GM18519 (cell line): ENCODE measurements at regions not wholly inside any gene's neighbourhood (a gene's known extent, or its start where the extent isn't known, plus 50 kb on each side); places are given as distances from the start of the nearest gene placed in this dataset.

Experiments used
- ATAC-seq: cut with Tn5 transposase; IDR thresholded peaks from one replicate; pipeline ENCODE4 v1.9.1; 2021; ENCODE audit warnings: mild to moderate bottlenecking, moderate library complexity; ENCODE audit not compliant: unreplicated experiment, low FRiP score

DNA sequence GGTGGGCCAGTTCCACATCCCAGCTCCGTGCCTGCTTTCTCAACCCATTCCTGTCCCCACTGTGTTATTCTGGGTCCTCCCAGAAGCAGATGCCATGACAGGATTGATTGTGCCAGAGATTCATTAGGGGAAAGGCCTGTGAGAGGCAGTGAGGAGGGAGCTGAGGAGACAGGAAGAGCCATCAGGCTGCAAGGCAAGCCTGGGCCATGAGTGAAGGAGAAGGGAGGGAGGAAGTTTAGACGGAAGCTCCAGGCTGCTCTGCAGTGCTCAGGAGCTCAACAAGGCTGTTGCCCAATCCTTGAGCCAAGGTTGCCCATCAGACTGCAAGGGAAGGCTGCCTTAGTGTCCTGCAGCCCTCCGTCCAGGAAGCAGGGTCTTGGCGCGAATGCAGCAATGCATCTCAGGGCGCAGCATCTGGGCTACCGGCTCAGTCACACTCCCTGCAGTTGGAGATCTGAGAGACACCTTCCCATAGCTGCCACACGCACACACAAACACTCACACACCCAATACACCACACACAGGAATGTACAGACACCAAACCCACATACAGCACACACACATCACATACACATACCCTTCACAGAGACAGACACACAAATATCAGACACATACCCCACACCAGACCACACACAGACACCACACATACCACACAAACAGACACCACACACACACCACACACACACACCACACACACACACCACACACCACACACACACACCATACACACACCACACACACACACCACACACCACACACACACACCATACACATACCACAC lies 139.5 kb upstream of the NDUFV2 start:
- no peak for ATAC-seq

DNA sequence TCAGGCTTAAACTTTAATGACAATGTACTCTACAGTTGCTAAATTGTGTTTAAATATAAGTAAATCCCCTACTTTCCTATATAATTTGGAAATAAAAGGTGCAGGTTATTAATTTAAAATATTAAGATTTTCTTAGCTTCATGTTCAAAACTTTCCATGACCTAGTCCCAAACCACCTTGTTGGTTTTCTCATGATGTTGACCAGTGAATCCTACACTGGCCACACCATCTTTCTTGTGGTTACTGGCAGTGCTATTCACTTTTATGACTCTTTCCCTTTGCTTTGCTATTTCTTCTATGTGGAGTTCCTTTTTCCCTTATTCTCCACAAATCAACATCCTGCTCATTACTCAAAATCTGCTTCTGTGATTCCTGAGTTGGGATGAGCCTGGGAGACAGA lies 138.6 kb upstream of the NDUFV2 start:
- ATAC-seq, result no peak

DNA sequence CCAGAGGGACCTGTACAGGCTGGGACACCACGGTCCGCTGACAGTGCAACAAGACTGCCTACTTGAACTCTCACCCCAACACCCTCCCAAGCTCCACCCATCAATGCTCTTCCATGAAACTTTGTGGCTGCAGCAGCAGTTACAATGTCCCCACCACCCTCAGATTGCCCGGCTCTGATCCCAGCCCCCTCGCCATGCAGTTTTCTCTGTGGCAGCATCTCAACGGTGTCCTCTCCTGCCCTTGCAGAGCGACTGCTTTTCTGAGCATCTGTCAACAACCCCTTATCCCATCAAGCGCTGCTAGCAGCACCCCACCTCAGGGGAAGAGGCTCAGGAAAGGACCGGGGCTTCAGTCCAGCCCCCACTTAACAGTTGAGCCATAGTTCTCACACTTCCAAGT lies 137.1 kb upstream of the NDUFV2 start:
- ATAC-seq, result no peak

- ATAC-seq, result no peak
Observed at GRCh38 chr18:8966821-8967220, 135.7 kb upstream of the NDUFV2 start.

GRCh38 chr18:8967573-8967972 lies 134.9 kb upstream of the NDUFV2 start:
- no peak for ATAC-seq

DNA sequence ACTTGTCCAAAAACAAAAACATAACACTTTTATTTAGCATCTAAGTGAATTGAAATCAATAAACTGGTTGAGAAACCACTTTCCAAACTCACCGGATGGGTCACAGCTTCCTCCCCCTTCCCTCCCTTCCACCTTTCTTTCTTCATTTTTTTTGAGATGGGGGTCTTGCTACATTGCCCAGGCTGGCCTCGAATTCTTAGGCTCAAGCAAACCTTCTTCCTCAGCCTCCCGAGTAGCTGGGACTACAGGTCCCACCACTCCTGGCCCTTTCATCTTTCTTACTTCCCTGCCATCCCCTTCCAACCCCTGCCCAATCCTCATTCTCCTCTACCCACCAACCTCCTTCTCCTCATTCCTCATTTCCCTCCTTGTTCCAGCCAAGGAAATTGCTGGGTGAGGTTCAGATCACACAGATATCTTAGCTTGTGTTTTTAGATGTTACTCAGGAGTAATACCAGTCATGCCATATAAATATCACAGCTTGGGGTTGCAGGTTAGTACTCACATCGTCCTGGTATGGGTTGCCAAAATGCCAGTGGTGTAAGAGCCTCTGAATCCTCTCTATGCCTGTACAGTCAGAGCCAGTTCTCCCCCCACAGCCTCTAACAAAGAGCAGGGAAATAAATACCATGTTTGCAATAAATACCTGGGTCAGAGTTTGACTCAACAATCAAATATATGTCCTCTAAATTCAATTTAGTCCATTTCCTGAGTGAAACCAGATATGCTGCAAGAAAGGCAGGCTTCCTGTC lies 132.7 kb upstream of the NDUFV2 start:
- no peak for ATAC-seq

- no peak for ATAC-seq
Observed at GRCh38 chr18:8970843-8971242, 131.7 kb upstream of the NDUFV2 start.

DNA sequence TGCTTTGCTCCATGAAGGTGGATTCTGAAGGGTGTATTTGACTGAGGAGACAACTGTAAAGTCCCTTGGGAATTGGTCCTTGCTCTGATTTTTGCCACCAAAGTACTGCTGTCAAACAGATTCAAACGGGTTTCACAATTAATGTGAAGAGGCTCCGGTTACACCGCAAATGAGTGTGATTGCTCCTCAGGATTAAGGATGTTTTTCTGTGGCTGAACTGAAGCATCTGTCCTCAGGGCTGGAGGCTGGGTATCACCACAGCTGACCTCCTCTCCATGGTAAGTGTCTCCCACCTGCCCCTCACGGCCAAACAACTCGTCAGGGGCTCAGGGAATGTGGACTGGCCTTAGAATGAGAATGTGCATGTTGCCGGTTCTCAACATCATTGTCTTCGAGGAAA lies 130.4 kb upstream of the NDUFV2 start:
- no peak for ATAC-seq

- no peak for ATAC-seq
Observed at GRCh38 chr18:8974279-8974678, 128.2 kb upstream of the NDUFV2 start.

DNA sequence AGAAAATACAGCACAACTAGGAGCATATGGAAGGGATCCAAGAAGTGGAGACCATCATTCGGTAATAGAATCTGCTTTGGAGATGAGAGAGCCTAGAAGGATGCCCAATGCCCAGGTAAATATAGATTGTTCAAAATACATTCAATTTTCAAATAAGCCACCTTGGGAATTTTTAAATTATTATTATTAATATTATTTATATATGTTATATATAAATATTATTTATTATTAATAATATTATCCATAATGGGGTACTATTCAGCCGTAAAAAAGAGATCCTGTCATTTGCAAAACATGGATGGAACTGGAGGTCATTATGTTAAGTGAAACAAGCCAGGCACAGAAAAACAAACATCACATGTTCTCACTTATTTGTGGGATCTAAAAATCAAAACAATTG lies 127.8 kb upstream of the NDUFV2 start:
- ATAC-seq, result no peak

DNA sequence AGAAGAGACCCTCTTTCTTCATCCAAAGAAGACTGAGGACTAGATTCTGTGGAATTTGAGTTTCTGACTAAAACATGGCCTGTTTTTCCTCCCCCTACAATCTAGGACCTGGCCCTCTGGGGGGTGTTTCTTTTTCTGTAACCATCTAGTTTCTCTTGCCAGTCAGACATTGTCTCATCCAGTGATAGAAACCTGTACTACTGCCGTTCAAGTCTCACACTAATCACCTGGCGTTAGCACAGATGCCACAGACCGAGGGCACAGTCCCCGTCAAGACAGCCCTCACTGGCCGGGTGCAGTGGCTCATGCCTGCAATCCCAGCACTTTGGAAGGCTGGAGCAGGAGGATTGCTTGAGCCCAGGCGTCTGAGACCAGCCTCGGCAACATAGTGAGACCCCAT lies 126.9 kb upstream of the NDUFV2 start:
- no peak for ATAC-seq

DNA sequence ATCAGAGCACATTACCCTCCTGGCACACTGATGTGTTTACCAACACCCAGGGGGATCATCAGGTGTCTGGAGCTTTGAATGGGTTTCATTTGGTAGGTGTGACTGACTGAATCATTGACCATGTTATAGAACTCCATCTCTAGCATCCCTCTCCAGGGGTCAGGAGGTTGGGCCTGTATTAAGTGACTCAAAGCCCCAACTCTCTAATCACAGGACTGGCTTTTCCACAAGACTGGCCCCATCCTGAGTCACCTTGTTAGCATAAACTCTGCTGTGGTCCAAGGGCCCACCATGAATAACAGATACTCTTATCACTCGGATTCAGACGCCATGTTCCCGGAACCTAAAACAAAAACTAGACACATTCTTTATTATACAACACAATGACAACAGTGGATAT lies 125.9 kb upstream of the NDUFV2 start:
- ATAC-seq, result no peak

DNA sequence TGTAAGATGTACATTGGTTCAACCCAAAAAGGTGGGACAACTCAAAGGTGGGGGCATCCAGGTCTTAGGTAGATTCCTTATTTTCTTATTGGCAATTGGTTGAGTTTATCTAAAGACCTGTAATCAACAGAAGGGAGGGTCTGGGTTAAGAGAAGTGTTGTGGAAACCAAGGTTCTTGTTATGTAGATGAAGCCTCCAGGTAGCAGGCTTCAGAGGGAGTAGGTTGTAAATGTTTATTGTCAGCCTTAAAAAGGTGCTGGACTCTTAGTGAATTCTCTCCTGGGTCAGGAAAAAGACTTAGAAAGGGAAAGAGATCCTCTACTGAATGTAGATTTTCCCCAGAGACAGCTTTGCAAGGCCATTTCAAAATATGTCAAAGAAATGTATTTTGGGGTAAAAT lies 125.3 kb upstream of the NDUFV2 start:
- ATAC-seq, result no peak

GRCh38 chr18:8977701-8978100 lies 124.8 kb upstream of the NDUFV2 start:
- ATAC-seq, result no peak

DNA sequence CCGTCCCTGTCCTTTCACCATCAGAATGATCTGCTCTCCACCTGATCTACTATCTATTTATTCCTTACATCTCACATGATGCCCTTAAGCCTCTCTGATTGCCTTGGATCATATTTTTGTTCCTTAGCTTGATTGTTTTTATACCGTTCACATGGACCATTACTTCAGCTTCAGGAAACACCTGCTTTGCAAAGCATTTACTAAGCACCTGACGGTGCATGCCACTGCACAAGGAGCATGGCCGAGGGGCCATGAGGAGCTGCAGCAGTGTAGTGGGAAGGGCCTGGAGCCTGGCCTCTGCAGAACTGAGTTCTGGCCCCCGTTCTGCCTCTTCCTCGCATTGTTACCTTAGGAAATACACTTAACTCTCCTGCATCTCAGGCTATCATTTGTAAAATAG lies 124.1 kb upstream of the NDUFV2 start:
- no peak for ATAC-seq

DNA sequence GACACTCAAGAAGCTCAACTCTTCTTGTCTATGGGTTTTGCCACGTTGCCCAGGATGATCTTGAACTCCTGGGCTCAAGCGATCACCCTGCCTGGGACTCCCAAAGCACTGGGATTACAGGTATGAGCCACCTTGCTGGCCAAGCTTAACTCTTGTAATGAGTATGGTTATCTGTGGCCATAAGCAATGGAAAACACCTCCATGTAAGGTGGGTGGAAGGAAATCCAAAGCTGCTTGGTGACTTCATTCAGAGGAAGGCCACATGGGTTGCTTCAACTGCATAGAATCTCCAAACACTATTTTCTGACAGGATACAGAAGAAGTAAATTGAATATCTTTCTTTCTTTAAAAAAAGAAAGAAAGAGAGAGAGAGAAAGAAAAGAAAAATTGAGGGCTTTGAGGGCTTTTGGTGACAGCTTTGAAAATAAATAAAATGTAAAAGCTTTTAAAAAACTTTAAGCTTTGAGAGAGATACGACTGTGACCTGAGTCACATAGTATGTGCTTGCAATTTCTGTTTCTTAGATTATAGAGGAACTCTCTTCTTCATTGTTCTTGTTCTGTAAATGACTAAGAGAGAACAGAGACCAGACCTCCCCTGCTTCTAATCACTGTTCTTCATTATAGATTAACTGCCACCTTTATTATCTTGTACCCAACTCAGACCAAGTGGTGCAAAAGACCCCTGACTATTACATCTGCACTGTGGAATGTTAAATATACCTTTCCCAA lies 123.1 kb upstream of the NDUFV2 start:
- no peak for ATAC-seq

DNA sequence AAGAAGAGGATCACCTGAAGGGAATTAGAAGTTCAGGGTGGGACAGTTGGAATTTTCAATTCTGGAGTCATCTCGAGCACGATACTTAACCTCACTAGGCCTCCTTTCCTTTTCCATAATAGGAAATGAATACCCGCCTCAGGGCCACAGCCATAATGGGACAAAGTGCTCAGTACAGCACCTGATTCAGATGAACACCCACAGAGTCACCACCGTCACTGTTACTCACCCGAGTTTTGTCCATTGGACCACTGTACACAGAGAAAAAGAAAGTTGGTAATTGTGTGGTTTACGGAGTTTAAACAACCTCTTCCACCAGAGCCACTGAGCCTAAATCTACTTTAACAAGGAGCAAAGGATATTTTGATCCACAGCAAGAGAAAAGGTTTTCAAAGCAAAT lies 122.0 kb upstream of the NDUFV2 start:
- no peak for ATAC-seq

DNA sequence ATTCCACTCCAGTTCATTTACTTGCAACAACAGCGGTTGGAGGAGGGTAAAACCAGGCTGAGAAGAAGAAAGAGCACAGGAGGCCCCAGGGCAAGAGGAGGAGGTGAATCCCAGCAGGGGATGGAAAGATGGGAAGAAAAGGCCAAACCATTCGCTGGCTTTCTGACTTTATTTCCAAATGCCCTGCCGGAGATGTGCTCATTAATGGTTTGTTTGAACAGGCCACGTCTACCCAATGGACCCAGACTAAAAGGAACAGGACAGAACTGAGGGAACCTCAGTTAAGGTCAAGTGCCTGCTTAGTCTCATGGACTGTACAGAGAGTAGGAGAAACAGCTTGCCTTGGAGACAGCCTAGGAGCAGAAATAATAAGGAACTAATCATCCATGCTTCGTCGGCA lies 121.6 kb upstream of the NDUFV2 start:
- no peak for ATAC-seq

GRCh38 chr18:8982416-8983183 lies 119.9 kb upstream of the NDUFV2 start:
- no peak for ATAC-seq

- ATAC-seq, result no peak
Observed at GRCh38 chr18:8983195-8983594, 119.3 kb upstream of the NDUFV2 start.
